MM.1S (cell line): ENCODE measurements at regions not wholly inside any gene's neighbourhood (a gene's known extent, or its start where the extent isn't known, plus 50 kb on each side); places are given as distances from the start of the nearest gene placed in this dataset.

Experiments used
- EZH2 ChIP-seq: fragments of 300-600 bp; sonication (generic); optimal IDR thresholded peaks from 2 replicates; pipeline ENCODE3; 2017; ENCODE audit warnings: low read depth, mild to moderate bottlenecking, antibody characterized with exemption, low read length, mixed read lengths
- TF ChIP-seq, protein P1 (sequence below): fragments of 300-600 bp; sonication (generic); IDR thresholded peaks from 2 replicates; pipeline ENCODE4 v1.5.1; 2016; ENCODE audit warnings: antibody characterized with exemption, low read length, mixed read lengths

DNA sequence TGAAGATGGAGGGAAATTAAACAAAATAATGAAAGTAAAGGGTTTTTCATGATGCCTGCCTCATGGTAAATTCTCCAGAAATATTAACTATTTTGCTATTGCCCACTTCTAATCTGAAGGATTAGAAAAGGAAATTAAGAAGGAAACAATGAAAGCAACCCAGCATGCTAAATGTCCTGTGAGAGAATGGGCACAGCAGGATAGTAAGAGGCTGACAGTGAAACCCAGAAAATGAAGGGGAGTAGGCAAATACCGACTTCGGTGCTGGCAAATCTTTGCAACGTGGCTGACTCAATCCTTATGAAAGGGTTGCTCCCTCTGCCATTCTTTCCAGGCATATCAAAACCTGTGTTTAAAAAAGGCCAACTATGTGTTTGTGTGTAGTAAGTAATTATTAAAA lies 147.5 kb upstream of the SYNPR start:
- TF ChIP-seq, protein P1, sequence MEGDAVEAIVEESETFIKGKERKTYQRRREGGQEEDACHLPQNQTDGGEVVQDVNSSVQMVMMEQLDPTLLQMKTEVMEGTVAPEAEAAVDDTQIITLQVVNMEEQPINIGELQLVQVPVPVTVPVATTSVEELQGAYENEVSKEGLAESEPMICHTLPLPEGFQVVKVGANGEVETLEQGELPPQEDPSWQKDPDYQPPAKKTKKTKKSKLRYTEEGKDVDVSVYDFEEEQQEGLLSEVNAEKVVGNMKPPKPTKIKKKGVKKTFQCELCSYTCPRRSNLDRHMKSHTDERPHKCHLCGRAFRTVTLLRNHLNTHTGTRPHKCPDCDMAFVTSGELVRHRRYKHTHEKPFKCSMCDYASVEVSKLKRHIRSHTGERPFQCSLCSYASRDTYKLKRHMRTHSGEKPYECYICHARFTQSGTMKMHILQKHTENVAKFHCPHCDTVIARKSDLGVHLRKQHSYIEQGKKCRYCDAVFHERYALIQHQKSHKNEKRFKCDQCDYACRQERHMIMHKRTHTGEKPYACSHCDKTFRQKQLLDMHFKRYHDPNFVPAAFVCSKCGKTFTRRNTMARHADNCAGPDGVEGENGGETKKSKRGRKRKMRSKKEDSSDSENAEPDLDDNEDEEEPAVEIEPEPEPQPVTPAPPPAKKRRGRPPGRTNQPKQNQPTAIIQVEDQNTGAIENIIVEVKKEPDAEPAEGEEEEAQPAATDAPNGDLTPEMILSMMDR, result no peak
- TF ChIP-seq EZH2, result no peak
